NCI-H2029 (cell line): ENCODE measurements at regions not wholly inside any gene's neighbourhood (a gene's known extent, or its start where the extent isn't known, plus 50 kb on each side); places are given as distances from the start of the nearest gene placed in this dataset.

ENCODE experiments used
- DNase-seq: peaks from one replicate; lab custom pipeline; 2025; lab: John Stamatoyannopoulos, UW

- DNase-seq: no peak
These were observed 83.3 kb downstream of the EDEM1 start for GRCh38 chr3:5270666-5271371.

GRCh38 chr3:5271372-5271683, 83.8 kb downstream of the EDEM1 start:
- DNase-seq: no peak

- DNase-seq: no peak
These were observed 84.9 kb downstream of the EDEM1 start for GRCh38 chr3:5272387-5272786.

GRCh38 chr3:5274091-5274490, 86.6 kb downstream of the EDEM1 start:
- no peak for DNase-seq

GRCh38 chr3:5275529-5275928, 88.0 kb downstream of the EDEM1 start:
- DNase-seq: no peak

- DNase-seq: no peak
These were observed 89.4 kb downstream of the EDEM1 start for GRCh38 chr3:5276934-5277333.

GRCh38 chr3:5277612-5278236, 90.2 kb downstream of the EDEM1 start:
- no peak for DNase-seq

GRCh38 chr3:5278666-5279065, 91.2 kb downstream of the EDEM1 start:
- no peak for DNase-seq

GRCh38 chr3:5282703-5283102, 95.2 kb downstream of the EDEM1 start:
- no peak for DNase-seq

GRCh38 chr3:5285439-5285838, 97.9 kb downstream of the EDEM1 start:
- no peak for DNase-seq

GRCh38 chr3:5290915-5291314, 103.4 kb downstream of the EDEM1 start:
- DNase-seq: no peak

- DNase-seq: peak; percentile 10
These were observed 105.0 kb downstream of the EDEM1 start for GRCh38 chr3:5292512-5292911.

GRCh38 chr3:5293207-5293606, 105.7 kb downstream of the EDEM1 start:
- no peak for DNase-seq

GRCh38 chr3:5294356-5294755, 106.8 kb downstream of the EDEM1 start:
- DNase-seq: no peak

GRCh38 chr3:5295191-5295690, 107.7 kb downstream of the EDEM1 start:
- DNase-seq: no peak

- no peak for DNase-seq
These were observed 108.9 kb downstream of the EDEM1 start for GRCh38 chr3:5296362-5296761.

GRCh38 chr3:5297895-5298294, 110.4 kb downstream of the EDEM1 start:
- no peak for DNase-seq

- no peak for DNase-seq
These were observed 110.9 kb downstream of the EDEM1 start for GRCh38 chr3:5298453-5298852.

GRCh38 chr3:5299161-5299560, 111.7 kb downstream of the EDEM1 start:
- no peak for DNase-seq

GRCh38 chr3:5300638-5301037, 113.1 kb downstream of the EDEM1 start:
- no peak for DNase-seq

- DNase-seq: no peak
These were observed 114.3 kb downstream of the EDEM1 start for GRCh38 chr3:5301651-5302297.

GRCh38 chr3:5302661-5303060, 115.2 kb downstream of the EDEM1 start:
- no peak for DNase-seq

- no peak for DNase-seq
These were observed 116.7 kb downstream of the EDEM1 start for GRCh38 chr3:5304188-5304587.
